H1 (cell line): ENCODE measurements at regions not wholly inside any gene's neighbourhood (a gene's known extent, or its start where the extent isn't known, plus 50 kb on each side); places are given as distances from the start of the nearest gene placed in this dataset.

ENCODE experiments used
- CTCF ChIA-PET: fragments of 300-600 bp; sonication (Branson Sonifier 250); formaldehyde crosslinking; loops from one replicate; lab custom pipeline; 2021; ENCODE audit not compliant: partially characterized antibody; lab: Charles Lee
- POLR2A ChIA-PET: fragments of 300-600 bp; sonication (Branson Sonifier 250); formaldehyde crosslinking; loops from one replicate; lab custom pipeline; 2021; ENCODE audit warnings: inconsistent platforms; ENCODE audit not compliant: partially characterized antibody; lab: Charles Lee
- DNase-seq, 2 experiments: peaks; one replicate each; pipeline versions ENCODE4 v3.0.0 to v3.0.0-alpha.2; 2010 to 2022; ENCODE audit warnings: low spot score in 2 of 2, low read depth in 1 of 2, mixed read lengths in 1 of 2
- FAIRE-seq: peaks from 2 replicates; lab custom pipeline; 2011; peaks lifted over from hg19 to GRCh38; lab: Jason Lieb, UNC
- H2AFZ ChIP-seq: 2 replicates; pipeline ENCODE4 v1.8.1; 2012; ENCODE audit warnings: low read length, inconsistent platforms
- H2AK5ac ChIP-seq: 2 replicates; pipeline ENCODE4 v1.6.1; 2013; ENCODE audit warnings: low read depth, low read length
- H2BK120ac ChIP-seq: replicated peaks from 2 replicates; pipeline ENCODE3; 2013; ENCODE audit warnings: low read depth, low read length, inconsistent platforms
- H2BK12ac ChIP-seq: 2 replicates; pipeline ENCODE4 v1.6.1; 2013; ENCODE audit warnings: low read depth, low read length
- H2BK15ac ChIP-seq: 2 replicates; pipeline ENCODE4 v1.6.1; 2013; ENCODE audit warnings: low read length
- H2BK20ac ChIP-seq: 2 replicates; pipeline ENCODE4 v1.6.1; 2013; ENCODE audit warnings: low read length
- H2BK5ac ChIP-seq: 2 replicates; pipeline ENCODE4 v1.6.1; 2013; ENCODE audit warnings: low read depth, low read length
- H3K14ac ChIP-seq: 2 replicates; pipeline ENCODE4 v1.6.1; 2013; ENCODE audit warnings: inconsistent platforms; ENCODE audit not compliant: insufficient read length
- H3K18ac ChIP-seq: 2 replicates; pipeline ENCODE4 v1.6.1; 2013; ENCODE audit warnings: low read length; ENCODE audit errors: extremely low read depth
- H3K23ac ChIP-seq: 2 replicates; pipeline ENCODE4 v1.6.1; 2013; ENCODE audit warnings: inconsistent platforms; ENCODE audit not compliant: insufficient read length
- H3K23me2 ChIP-seq: 2 replicates; pipeline ENCODE4 v1.6.1; 2013; ENCODE audit warnings: low read depth, low read length
- H3K27ac ChIP-seq: 2 replicates; pipeline ENCODE4 v1.6.1; 2011; ENCODE audit warnings: low read depth, low read length, inconsistent platforms
- H3K27me3 ChIP-seq, 4 experiments: replicated peaks in 1 of 4; 1 replicate in 1 of 4; 2 replicates in 3 of 4; pipeline versions ENCODE4 v1.6.1 to v1.8.1; 2011 to 2013; ENCODE audit warnings: low read length in 3 of 4, mild to moderate bottlenecking in 3 of 4, inconsistent platforms in 2 of 4, mixed read lengths in 2 of 4, moderate library complexity in 1 of 4; ENCODE audit not compliant: control insufficient read depth in 3 of 4, insufficient read depth in 3 of 4; ENCODE audit errors: extremely low read depth in 1 of 4
- H3K36me3 ChIP-seq, 4 experiments: 2 replicates each; pipeline versions ENCODE4 v1.6.1 to v1.8.1; 2011 to 2013; ENCODE audit warnings: mild to moderate bottlenecking in 4 of 4, low read length in 3 of 4, moderate library complexity in 2 of 4, control low read depth in 1 of 4, inconsistent platforms in 1 of 4; ENCODE audit not compliant: insufficient read depth in 4 of 4, control insufficient read depth in 2 of 4
- H3K4ac ChIP-seq: replicated peaks from 2 replicates; pipeline ENCODE3; 2013; ENCODE audit warnings: low read length, low read depth, mixed read lengths, inconsistent platforms; ENCODE audit not compliant: insufficient read length
- H3K4me1 ChIP-seq, 4 experiments: replicated peaks in 1 of 4; 1 replicate in 1 of 4; 2 replicates in 3 of 4; pipeline versions ENCODE4 v1.6.1 to v1.8.1; 2011 to 2013; ENCODE audit warnings: low read length in 3 of 4, inconsistent platforms in 2 of 4, mixed read lengths in 1 of 4; ENCODE audit not compliant: insufficient read depth in 4 of 4, control insufficient read depth in 3 of 4
- H3K4me2 ChIP-seq, 2 experiments: 2 replicates each; pipeline versions ENCODE4 v1.6.1 to v1.8.1; 2011 to 2013; ENCODE audit warnings: low read depth in 2 of 2, low read length in 2 of 2, control low read depth in 1 of 2, inconsistent platforms in 1 of 2, mild to moderate bottlenecking in 1 of 2; ENCODE audit not compliant: insufficient read depth in 1 of 2
- H3K4me3 ChIP-seq, 4 experiments: fragments of 200-600, 300-600 bp in 1 of 4; sonication (generic), shearing (Covaris generic), sonication (Bioruptor Twin) in 1 of 4; 2 replicates each; pipeline versions ENCODE4 v1.5.1 to v1.8.1; 2011 to 2016; ENCODE audit warnings: low read length in 4 of 4, low read depth in 3 of 4, control low read depth in 2 of 4, inconsistent platforms in 2 of 4, mild to moderate bottlenecking in 2 of 4, mixed read lengths in 1 of 4, moderate library complexity in 1 of 4; ENCODE audit not compliant: insufficient read depth in 2 of 4; ENCODE audit errors: extremely low read depth in 1 of 4
- H3K56ac ChIP-seq: replicated peaks from 2 replicates; pipeline ENCODE3; 2013; ENCODE audit warnings: low read depth, mild to moderate bottlenecking, mixed read lengths, low read length, inconsistent platforms; ENCODE audit not compliant: insufficient read length
- H3K79me1 ChIP-seq: 2 replicates; pipeline ENCODE4 v1.6.1; 2013; ENCODE audit warnings: low read depth, low read length, control low read depth
- H3K79me2 ChIP-seq, 2 experiments: 2 replicates each; pipeline versions ENCODE4 v1.6.1 to v1.8.1; 2012 to 2013; ENCODE audit warnings: low read length in 2 of 2, mild to moderate bottlenecking in 2 of 2, inconsistent platforms in 1 of 2; ENCODE audit not compliant: insufficient read depth in 2 of 2, control insufficient read depth in 1 of 2
- H3K9ac ChIP-seq, 4 experiments: replicated peaks in 1 of 4; 1 replicate in 1 of 4; 2 replicates in 3 of 4; pipeline versions ENCODE4 v1.6.1 to v1.8.1; 2011 to 2013; ENCODE audit warnings: low read depth in 3 of 4, low read length in 3 of 4, control low read depth in 2 of 4, mild to moderate bottlenecking in 2 of 4, moderate library complexity in 2 of 4, inconsistent platforms in 1 of 4; ENCODE audit errors: extremely low read depth in 1 of 4
- H3K9me3 ChIP-seq, 2 experiments: 2 replicates each; pipeline versions ENCODE4 v1.6.1 to v1.8.1; 2012 to 2013; ENCODE audit warnings: mild to moderate bottlenecking in 2 of 2, moderate library complexity in 2 of 2, control low read depth in 1 of 2, inconsistent platforms in 1 of 2, low read depth in 1 of 2, low read length in 1 of 2, mixed read lengths in 1 of 2; ENCODE audit not compliant: insufficient read depth in 2 of 2
- H4K20me1 ChIP-seq, 2 experiments: replicated peaks in 1 of 2; 2 replicates each; pipeline versions ENCODE3 to v1.8.1; 2011 to 2013; ENCODE audit warnings: inconsistent platforms in 2 of 2, low read length in 2 of 2, mild to moderate bottlenecking in 1 of 2; ENCODE audit not compliant: insufficient read depth in 2 of 2, control insufficient read depth in 1 of 2
- H4K5ac ChIP-seq: 2 replicates; pipeline ENCODE4 v1.6.1; 2013; ENCODE audit warnings: low read length, low read depth, mixed read lengths, inconsistent platforms; ENCODE audit not compliant: insufficient read length
- H4K8ac ChIP-seq: 2 replicates; pipeline ENCODE4 v1.8.0; 2013; ENCODE audit warnings: mild to moderate bottlenecking, moderate library complexity, low read length, inconsistent platforms; ENCODE audit not compliant: insufficient read depth; ENCODE audit errors: extremely low read depth
- H4K91ac ChIP-seq: replicated peaks from 2 replicates; pipeline ENCODE3; 2013; ENCODE audit warnings: low read length, mixed read lengths, inconsistent platforms; ENCODE audit not compliant: insufficient read length
- ASH2L ChIP-seq: fragments of 200-600, 300-600 bp; sonication (generic); IDR thresholded peaks from one replicate; pipeline ENCODE4 v1.7.1; 2017; ENCODE audit warnings: low read length
- BACH1 ChIP-seq: IDR thresholded peaks from 2 replicates; pipeline ENCODE4 v1.6.1; 2012; ENCODE audit warnings: low read length, improper control_type of control experiment
- CBX5 ChIP-seq: fragments of 300-800, 300-1000 bp; sonication (generic); IDR thresholded peaks from 2 replicates; pipeline ENCODE4 v1.7.1; 2016; ENCODE audit warnings: antibody characterized with exemption, low read length, low read depth
- EP300 ChIP-seq, 2 experiments: IDR thresholded peaks; 1 replicate in 1 of 2; 2 replicates in 1 of 2; pipeline ENCODE4 v1.6.1; 2011 to 2012; ENCODE audit warnings: low read depth in 2 of 2, low read length in 2 of 2, mild to moderate bottlenecking in 2 of 2, borderline replicate concordance in 1 of 2, inconsistent platforms in 1 of 2, moderate library complexity in 1 of 2
- HDAC2 ChIP-seq, 2 experiments: fragments of 300-600 bp in 1 of 2; sonication (generic) in 1 of 2; IDR thresholded peaks; 2 replicates each; pipeline ENCODE4 v1.6.1; 2011 to 2012; ENCODE audit warnings: low read depth in 2 of 2, low read length in 2 of 2, mild to moderate bottlenecking in 2 of 2, moderate library complexity in 2 of 2, borderline replicate concordance in 1 of 2, inconsistent platforms in 1 of 2
- JUN ChIP-seq: IDR thresholded peaks from 2 replicates; pipeline ENCODE4 v1.6.1; 2011; ENCODE audit warnings: low read depth, mild to moderate bottlenecking, improper control_type of control experiment, low read length
- KDM4A ChIP-seq: IDR thresholded peaks from one replicate; pipeline ENCODE4 v1.7.1; 2012; ENCODE audit warnings: low read depth, mild to moderate bottlenecking, moderate library complexity, low read length, inconsistent platforms; ENCODE audit not compliant: severe bottlenecking
- SAP30 ChIP-seq: fragments of 300-600 bp; sonication (generic); IDR thresholded peaks from 2 replicates; pipeline ENCODE4 v1.7.1; 2012; ENCODE audit warnings: low read length, moderate library complexity, mild to moderate bottlenecking, inconsistent platforms; ENCODE audit not compliant: insufficient read depth, insufficient replicate concordance
- SIRT6 ChIP-seq: IDR thresholded peaks from one replicate; pipeline ENCODE4 v1.7.1; 2012; ENCODE audit warnings: low read length, inconsistent platforms
- SP1 ChIP-seq: IDR thresholded peaks from 2 replicates; pipeline ENCODE4 v1.6.1; 2011; ENCODE audit warnings: low read depth, low read length
- SP2 ChIP-seq: IDR thresholded peaks from 2 replicates; pipeline ENCODE4 v1.6.1; 2012; ENCODE audit warnings: mild to moderate bottlenecking, low read length, inconsistent platforms
- SUZ12 ChIP-seq: fragments of 200-600 bp; sonication (generic); IDR thresholded peaks from 2 replicates; pipeline ENCODE4 v1.6.1; 2012; ENCODE audit warnings: mild to moderate bottlenecking, inconsistent platforms, low read length, moderate library complexity, mixed read lengths
- TEAD4 ChIP-seq: IDR thresholded peaks from 2 replicates; pipeline ENCODE4 v1.6.1; 2012; ENCODE audit warnings: low read depth, low read length, inconsistent platforms, mixed read lengths
- ZNF274 ChIP-seq: IDR thresholded peaks from 2 replicates; pipeline ENCODE4 v1.7.0; 2012; ENCODE audit warnings: low read length, borderline replicate concordance; ENCODE audit errors: extremely low read depth
- WGBS, 2 experiments: shearing (Covaris generic) in 1 of 2; methylation state at CpG; one replicate each; pipeline versions ENCODE4 v1.1.6 to v1.1.7; 2013 to 2015; ENCODE audit warnings: low lambda C conversion rate in 2 of 2, mixed read lengths in 2 of 2, inconsistent platforms in 1 of 2, low coverage in 1 of 2, missing lambda C conversion rate in 1 of 2; ENCODE audit not compliant: insufficient replicate concordance in 2 of 2, insufficient coverage in 1 of 2, insufficient read length in 1 of 2; ENCODE audit errors: extremely low coverage in 1 of 2, missing lambda C conversion rate in 1 of 2; 5-methylcytosine and 5-hydroxymethylcytosine counted together
- TF ChIP-seq, protein P1 (sequence below): IDR thresholded peaks from 2 replicates; pipeline ENCODE4 v1.6.1; 2012; ENCODE audit warnings: inconsistent platforms

DNA sequence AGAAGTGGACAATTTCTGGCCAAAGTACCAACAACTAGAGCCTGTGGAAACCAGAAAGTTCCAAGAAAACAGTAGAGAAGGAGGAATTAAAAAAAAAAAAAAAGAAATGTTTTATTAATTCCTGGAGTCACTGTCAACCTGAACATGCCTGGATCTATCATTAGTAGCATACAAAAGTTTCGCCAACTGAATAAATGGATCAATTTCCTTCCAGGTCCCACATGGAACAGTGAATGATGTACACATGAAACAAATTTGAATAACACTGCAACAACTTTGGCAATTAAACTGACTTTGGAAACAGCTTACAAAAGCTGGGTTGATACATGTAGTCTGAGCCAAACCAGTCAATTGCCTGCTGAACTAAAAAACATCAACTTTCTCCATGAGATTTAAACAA is 90.0 kb upstream of the HMGCLL1 start:
- H3K23me2 ChIP-seq, result no peaks in the 10 kb centered on the region
- ChIA-PET CTCF (no interaction called here), POLR2A (no interaction called here)
- H2BK12ac ChIP-seq, result no peak overlapping the region
- no peak overlapping the region for H4K8ac ChIP-seq
- no peak overlapping the region for H3K18ac ChIP-seq
- H3K4me3 ChIP-seq, result no peak overlapping the region
- H3K56ac ChIP-seq, result no peak overlapping the region
- H2AFZ ChIP-seq, result 0 out of 2 replicates have a peak overlapping the region, but pooled peaks have one; percentile 63
- H3K23ac ChIP-seq, result no peak overlapping the region
- no peak overlapping the region for H3K14ac ChIP-seq
- no peaks in the 10 kb centered on the region for H3K27me3 ChIP-seq
- no peaks in the 10 kb centered on the region for H3K79me1 ChIP-seq
- H3K9ac ChIP-seq, result no peak overlapping the region
- no peaks in the 10 kb centered on the region for H3K79me2 ChIP-seq
- no peak overlapping the region for H2BK20ac ChIP-seq
- no peaks in the 10 kb centered on the region for H4K20me1 ChIP-seq
- no peaks in the 10 kb centered on the region for H3K4me1 ChIP-seq
- H2AK5ac ChIP-seq, result no peak overlapping the region
- H3K27ac ChIP-seq, result no peak overlapping the region
- H3K4me2 ChIP-seq, result no peak overlapping the region
- WGBS, 2 experiments, result 92% methylated on average over 1 of the region's 1 CpG; no CpG with 5 or more reads in 1 of the 2 experiments
- H4K5ac ChIP-seq, result no peak overlapping the region
- H2BK5ac ChIP-seq, result no peak overlapping the region
- H2BK120ac ChIP-seq, result no peak overlapping the region
- no peak overlapping the region for H4K91ac ChIP-seq
- H3K36me3 ChIP-seq, result no peaks in the 10 kb centered on the region
- H3K4ac ChIP-seq, result no peak overlapping the region
- peaks cover 0 to under 1% of the 10 kb centered on the region in 2 experiments; a peak in 2 of 4 replicates for H3K9me3 ChIP-seq
- no peak for DNase-seq
- H2BK15ac ChIP-seq, result no peak overlapping the region
- no peak for FAIRE-seq
- TF ChIP-seq ASH2L (no peak), JUN (no peak), SIRT6 (no peak), KDM4A (no peak), HDAC2 (IDR thresholded peaks at IDR 0.05; ENCODE audit: borderline replicate concordance in 1 of 2, low read depth in 2 of 2, low read length in 2 of 2) (no peak), BACH1 (no peak), ZNF274 (no peak), SP1 (no peak), TEAD4 (no peak), SAP30 (no peak), SUZ12 (no peak), SP2 (no peak), CBX5 (no peak), EP300 (IDR thresholded peaks at IDR 0.05; ENCODE audit: borderline replicate concordance in 1 of 2, low read depth in 2 of 2, low read length in 2 of 2) (no peak)
- TF ChIP-seq, protein P1, sequence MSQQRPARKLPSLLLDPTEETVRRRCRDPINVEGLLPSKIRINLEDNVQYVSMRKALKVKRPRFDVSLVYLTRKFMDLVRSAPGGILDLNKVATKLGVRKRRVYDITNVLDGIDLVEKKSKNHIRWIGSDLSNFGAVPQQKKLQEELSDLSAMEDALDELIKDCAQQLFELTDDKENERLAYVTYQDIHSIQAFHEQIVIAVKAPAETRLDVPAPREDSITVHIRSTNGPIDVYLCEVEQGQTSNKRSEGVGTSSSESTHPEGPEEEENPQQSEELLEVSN, result no peak
